ENCODE measurements at regions not wholly inside any gene's neighbourhood (a gene's known extent, or its start where the extent isn't known, plus 50 kb on each side); places are given as distances from the start of the nearest gene placed in this dataset.

DNA sequence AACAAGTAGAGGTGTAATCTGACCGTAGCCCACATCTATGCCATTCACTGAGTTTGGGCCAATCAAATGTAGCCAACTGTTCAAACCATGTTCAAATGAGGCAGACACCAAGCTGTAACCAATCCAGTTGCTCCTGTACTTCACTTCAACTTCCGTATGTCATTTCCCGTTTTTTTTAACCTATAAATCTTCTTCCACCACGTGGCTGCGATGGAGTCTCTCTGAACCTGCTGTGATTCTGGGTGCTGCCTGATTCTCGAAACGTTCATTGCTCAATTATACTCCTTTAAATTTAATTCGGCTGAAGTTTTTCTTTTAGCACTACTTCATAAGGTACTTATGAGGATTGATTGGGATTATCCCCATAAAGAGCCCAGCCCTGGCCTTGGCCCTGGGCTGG lies 179.7 kb downstream of the PIK3R1 start:
- TF ChIP-seq CTCF (conservative IDR thresholded peaks at IDR 0.05; ENCODE audit: low read length) (no peak), EZH2phosphoT487 (IDR thresholded peaks at IDR 0.05; ENCODE audit: borderline replicate concordance, low read depth, low read length) (no peak)
